ENCODE measurements at regions not wholly inside any gene's neighbourhood (a gene's known extent, or its start where the extent isn't known, plus 50 kb on each side); places are given as distances from the start of the nearest gene placed in this dataset.

DNA sequence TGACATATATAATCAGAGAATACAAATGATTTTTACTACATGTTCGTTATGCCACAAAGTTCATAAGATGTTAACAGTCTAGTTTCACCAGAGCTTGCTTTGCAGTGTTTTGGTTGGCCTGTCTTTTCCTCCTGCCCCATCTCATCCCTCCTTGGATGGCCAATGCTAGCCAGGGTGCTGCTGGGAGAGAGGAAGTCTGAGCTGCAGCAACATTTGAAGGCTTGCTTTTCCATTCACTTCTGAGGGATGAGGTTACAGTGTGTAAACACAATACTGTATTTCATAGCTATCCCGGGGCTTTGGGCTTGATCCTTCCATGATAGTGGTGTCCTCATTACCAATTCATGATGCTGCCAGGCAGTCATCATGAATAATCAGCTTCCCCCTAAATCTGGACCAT lies 170.5 kb downstream of the RAB11FIP2 start:
- TF ChIP-seq, protein P1, sequence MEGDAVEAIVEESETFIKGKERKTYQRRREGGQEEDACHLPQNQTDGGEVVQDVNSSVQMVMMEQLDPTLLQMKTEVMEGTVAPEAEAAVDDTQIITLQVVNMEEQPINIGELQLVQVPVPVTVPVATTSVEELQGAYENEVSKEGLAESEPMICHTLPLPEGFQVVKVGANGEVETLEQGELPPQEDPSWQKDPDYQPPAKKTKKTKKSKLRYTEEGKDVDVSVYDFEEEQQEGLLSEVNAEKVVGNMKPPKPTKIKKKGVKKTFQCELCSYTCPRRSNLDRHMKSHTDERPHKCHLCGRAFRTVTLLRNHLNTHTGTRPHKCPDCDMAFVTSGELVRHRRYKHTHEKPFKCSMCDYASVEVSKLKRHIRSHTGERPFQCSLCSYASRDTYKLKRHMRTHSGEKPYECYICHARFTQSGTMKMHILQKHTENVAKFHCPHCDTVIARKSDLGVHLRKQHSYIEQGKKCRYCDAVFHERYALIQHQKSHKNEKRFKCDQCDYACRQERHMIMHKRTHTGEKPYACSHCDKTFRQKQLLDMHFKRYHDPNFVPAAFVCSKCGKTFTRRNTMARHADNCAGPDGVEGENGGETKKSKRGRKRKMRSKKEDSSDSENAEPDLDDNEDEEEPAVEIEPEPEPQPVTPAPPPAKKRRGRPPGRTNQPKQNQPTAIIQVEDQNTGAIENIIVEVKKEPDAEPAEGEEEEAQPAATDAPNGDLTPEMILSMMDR (conservative IDR thresholded peaks at IDR 0.05; ENCODE audit: low read depth, low read length): no peak
- no peak overlapping the region for H3K4me3 ChIP-seq (ENCODE audit: low read length)
- DNase-seq (ENCODE audit: low read depth): no peak

DNA sequence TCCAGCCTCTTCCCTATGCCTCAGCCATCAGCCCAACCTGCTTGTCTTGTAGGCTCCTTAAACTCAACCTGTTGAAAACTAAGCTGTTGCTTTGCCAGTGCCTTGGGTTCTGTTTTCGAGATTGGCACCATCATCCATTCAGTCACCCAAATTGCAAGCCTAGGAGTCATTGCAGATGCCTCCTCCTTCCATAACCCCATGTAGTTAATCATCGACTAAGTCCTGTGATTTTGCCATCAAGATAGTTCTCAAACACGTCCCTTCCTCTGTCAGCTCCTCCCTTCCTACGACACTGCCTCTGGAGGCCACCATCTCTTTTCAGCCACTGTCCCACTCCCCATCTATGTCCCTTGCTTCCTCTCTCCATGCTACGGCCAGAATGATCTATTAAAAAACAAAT lies 168.1 kb downstream of the RAB11FIP2 start:
- DNase-seq (ENCODE audit: low read depth): no peak
- TF ChIP-seq, protein P1 (conservative IDR thresholded peaks at IDR 0.05; ENCODE audit: low read depth, low read length): no peak
- no peak overlapping the region for H3K4me3 ChIP-seq (ENCODE audit: low read length)

DNA sequence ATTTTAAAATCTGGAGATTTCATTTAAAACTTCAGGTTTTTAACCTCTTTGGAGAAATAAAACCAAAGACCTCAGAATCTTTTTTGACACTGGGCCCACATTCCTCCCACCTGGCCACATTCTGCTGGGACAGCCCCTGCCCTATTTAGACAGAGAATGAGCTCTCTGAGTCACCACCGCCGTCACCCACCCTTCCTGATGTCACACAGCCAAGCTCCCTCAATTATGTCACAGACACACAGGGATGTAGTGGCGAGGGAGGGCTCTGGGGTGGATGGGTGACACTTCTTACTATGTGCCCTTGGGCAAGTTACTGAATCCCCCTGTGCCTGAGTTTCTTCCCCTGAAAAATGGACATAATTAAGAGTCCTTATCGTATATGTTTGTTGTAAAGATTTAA lies 162.6 kb downstream of the RAB11FIP2 start:
- no peak overlapping the region for H3K4me3 ChIP-seq (ENCODE audit: low read length)
- TF ChIP-seq, protein P1 (conservative IDR thresholded peaks at IDR 0.05; ENCODE audit: low read depth, low read length): no peak
- DNase-seq (ENCODE audit: low read depth): no peak

DNA sequence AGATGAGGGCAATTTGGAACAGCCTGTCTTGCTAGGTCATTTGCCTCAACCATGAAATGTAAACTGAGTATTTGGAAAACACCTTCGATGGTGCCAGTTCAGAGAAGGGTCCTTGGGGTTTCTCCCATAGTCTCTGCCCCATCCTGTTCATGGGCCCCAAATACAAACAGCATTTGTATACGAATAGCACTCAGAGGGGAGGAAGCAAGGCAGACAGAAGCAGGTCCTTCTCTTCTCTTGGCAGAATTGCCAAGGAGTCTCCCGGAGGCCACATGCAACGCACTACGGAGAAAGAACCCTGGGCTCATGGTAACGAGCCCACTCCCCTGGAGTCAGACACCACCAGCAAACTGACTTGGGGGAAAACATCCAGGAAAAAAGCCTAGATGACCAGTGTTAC lies 162.1 kb downstream of the RAB11FIP2 start:
- TF ChIP-seq, protein P1 (conservative IDR thresholded peaks at IDR 0.05; ENCODE audit: low read depth, low read length): no peak
- DNase-seq (ENCODE audit: low read depth): no peak
- H3K4me3 ChIP-seq (ENCODE audit: low read length): no peak overlapping the region

DNA sequence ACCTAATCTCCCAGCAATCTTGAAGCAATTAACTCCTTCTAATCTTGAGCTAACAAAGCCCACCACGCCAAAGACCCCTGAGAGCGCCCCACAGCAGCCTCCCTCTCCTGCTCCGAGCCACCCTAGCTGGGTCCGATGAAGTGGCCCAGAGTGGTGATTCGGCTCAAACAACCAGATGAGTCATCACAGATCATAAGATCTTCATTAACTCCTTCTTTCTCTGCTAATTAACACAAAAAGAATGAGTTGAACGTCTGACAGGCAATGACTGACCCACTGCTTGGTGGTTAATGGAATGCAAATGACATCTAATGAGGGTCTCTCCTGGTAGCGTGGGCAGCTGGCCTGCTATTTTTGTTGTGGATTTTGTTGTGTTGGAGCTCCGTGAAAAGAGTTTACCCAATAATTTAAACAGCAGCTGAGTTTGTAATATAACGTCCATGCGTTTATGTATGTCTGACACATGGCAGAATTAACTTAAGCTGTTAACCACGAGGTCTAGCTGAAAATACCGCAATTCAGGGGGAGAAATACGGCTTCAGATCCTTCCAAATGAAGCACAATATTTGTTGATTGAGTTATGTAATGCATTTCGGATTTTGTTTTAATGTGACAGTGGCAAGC lies 161.4 kb downstream of the RAB11FIP2 start:
- DNase-seq (ENCODE audit: low read depth): peak; percentile 13
- no peak overlapping the region for H3K4me3 ChIP-seq (ENCODE audit: low read length)
- TF ChIP-seq, protein P1 (conservative IDR thresholded peaks at IDR 0.05; ENCODE audit: low read depth, low read length): no peak

DNA sequence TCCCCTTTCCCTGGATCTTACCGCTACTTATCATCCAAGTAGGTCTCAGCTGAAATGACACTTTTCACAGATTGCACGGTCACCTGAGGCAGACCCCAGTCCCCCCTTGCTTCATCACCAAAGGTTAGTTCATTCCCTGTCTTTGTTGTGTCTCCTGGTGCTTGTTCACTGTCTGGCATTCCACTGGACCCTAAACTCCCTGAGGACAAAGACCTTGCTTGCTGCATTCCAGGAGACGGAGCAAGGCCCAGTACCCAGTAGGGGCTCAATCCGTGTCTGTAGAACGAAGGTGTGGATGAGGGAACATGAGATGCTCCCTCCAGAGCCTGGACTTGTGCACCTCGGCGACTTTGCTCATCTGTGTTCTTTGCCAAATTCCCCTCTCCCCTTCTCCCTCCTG lies 160.0 kb downstream of the RAB11FIP2 start:
- no peak for DNase-seq (ENCODE audit: low read depth)
- no peak overlapping the region for H3K4me3 ChIP-seq (ENCODE audit: low read length)
- TF ChIP-seq, protein P1 (conservative IDR thresholded peaks at IDR 0.05; ENCODE audit: low read depth, low read length): no peak

DNA sequence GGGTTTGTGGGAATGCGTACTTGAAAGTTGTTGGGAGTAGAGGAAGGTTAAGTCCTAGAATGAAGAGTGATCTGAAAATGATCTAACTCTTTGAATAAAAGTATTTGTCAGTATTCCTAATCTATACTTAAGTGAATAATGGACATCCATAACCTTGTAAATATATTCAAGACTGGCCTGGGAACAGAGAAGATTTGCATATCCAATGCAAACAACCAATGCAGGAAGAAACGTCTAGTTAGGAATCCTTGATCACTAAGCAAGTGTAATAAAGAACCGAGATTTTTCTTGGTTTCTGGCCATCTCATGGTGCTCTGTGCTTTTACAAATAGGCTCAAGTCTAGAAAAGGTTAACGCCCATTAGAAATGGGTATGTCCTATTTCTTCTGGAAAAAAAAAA lies 157.1 kb downstream of the RAB11FIP2 start:
- TF ChIP-seq, protein P1 (conservative IDR thresholded peaks at IDR 0.05; ENCODE audit: low read depth, low read length): no peak
- H3K4me3 ChIP-seq (ENCODE audit: low read length): no peak overlapping the region
- no peak for DNase-seq (ENCODE audit: low read depth)

Data from retinal pigment epithelial cell (primary cell).